ENCODE measurements at regions not wholly inside any gene's neighbourhood (a gene's known extent, or its start where the extent isn't known, plus 50 kb on each side); places are given as distances from the start of the nearest gene placed in this dataset.
A peak's percentile ranks its signal among the peaks of the same experiment; 100 is the strongest.

GRCh38 chr13:64339373-64340063, 2890.6 kb downstream of the PCDH9 start:
- under 1% methylated on average over 8 of the region's 8 CpGs for WGBS (ENCODE audit: low lambda C conversion rate)
- no peak overlapping the region for H3K9ac ChIP-seq (ENCODE audit: insufficient read depth, low read depth, low read length)
- ATAC-seq (no peak), FAIRE-seq (no peak), DNase-seq (ENCODE audit: low spot score) (no peak)
- H3K79me2 ChIP-seq (ENCODE audit: insufficient read depth, low read length), result no peaks in the 10 kb centered on the region
- no peaks in the 10 kb centered on the region for H4K20me1 ChIP-seq (ENCODE audit: insufficient read depth, low read length)
- no peaks in the 10 kb centered on the region for H3K36me3 ChIP-seq (replicated peaks in 1 of 2; ENCODE audit: control insufficient read depth in 1 of 2, insufficient read depth in 2 of 2, low read length in 2 of 2)
- no peak overlapping the region for H3K4me2 ChIP-seq (ENCODE audit: low read depth, low read length)
- intact Hi-C loops (cut with micrococcal nuclease; ENCODE audit: unreplicated experiment), result no loop called here
- in situ Hi-C loops (cut with HindIII; ENCODE audit: extremely low pct_ligation_motif_present, low pct_unique_long_range_greater_than_20kb), result no loop called here
- no peak overlapping the region for H3K27ac ChIP-seq (ENCODE audit: extremely low read length, insufficient read depth, low read length)
- CTCF ChIA-PET (ENCODE audit: low intra/inter-chr PET ratio, low total read pairs), result no interaction called here
- no peak overlapping the region for H3K4me3 ChIP-seq (replicated peaks in 1 of 3; ENCODE audit: insufficient read depth in 1 of 3, low read depth in 2 of 3, low read length in 3 of 3)
- H2AFZ ChIP-seq (ENCODE audit: low read length), result no peak overlapping the region
- POLR2A ChIA-PET, result no interaction called here
- no peaks in the 10 kb centered on the region for H3K27me3 ChIP-seq (ENCODE audit: control insufficient read depth in 1 of 2, insufficient read depth in 2 of 2, low read length in 2 of 2)
- H3K4me1 ChIP-seq (ENCODE audit: insufficient read depth, low read length), result no peaks in the 10 kb centered on the region
- TF ChIP-seq CREB1 (IDR thresholded peaks at IDR 0.05) (peak; percentile 73), CREB1 (CRISPR knock-in tag; IDR thresholded peaks at IDR 0.05) (no peak)
- TF ChIP-seq, protein P1, sequence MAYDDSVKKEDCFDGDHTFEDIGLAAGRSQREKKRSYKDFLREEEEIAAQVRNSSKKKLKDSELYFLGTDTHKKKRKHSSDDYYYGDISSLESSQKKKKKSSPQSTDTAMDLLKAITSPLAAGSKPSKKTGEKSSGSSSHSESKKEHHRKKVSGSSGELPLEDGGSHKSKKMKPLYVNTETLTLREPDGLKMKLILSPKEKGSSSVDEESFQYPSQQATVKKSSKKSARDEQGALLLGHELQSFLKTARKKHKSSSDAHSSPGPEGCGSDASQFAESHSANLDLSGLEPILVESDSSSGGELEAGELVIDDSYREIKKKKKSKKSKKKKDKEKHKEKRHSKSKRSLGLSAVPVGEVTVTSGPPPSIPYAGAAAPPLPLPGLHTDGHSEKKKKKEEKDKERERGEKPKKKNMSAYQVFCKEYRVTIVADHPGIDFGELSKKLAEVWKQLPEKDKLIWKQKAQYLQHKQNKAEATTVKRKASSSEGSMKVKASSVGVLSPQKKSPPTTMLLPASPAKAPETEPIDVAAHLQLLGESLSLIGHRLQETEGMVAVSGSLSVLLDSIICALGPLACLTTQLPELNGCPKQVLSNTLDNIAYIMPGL (CRISPR knock-in tag; IDR thresholded peaks at IDR 0.05; ENCODE audit: borderline replicate concordance in 1 of 2, low read depth in 1 of 2), result no peak
- H3K9me3 ChIP-seq (ENCODE audit: low read length), result peaks cover 26% of the 10 kb centered on the region
- no TSS peak for BruUV-seq (replicated peaks)

- in situ Hi-C loops (cut with HindIII; ENCODE audit: extremely low pct_ligation_motif_present, low pct_unique_long_range_greater_than_20kb), result no loop called here
- no peak for TF ChIP-seq ZBTB7A (CRISPR knock-in tag; IDR thresholded peaks at IDR 0.05)
- no peak for TF ChIP-seq CSRNP2 (CRISPR knock-in tag; conservative IDR thresholded peaks at IDR 0.05; ENCODE audit: low read depth)
- no peak for TF ChIP-seq GABPB1 (CRISPR knock-in tag; IDR thresholded peaks at IDR 0.05)
- TF ChIP-seq ZNF784 (CRISPR knock-in tag; IDR thresholded peaks at IDR 0.05; ENCODE audit: borderline replicate concordance), result no peak
- TF ChIP-seq KLF16 (CRISPR knock-in tag; IDR thresholded peaks at IDR 0.05), result no peak
- TF ChIP-seq, protein P2, sequence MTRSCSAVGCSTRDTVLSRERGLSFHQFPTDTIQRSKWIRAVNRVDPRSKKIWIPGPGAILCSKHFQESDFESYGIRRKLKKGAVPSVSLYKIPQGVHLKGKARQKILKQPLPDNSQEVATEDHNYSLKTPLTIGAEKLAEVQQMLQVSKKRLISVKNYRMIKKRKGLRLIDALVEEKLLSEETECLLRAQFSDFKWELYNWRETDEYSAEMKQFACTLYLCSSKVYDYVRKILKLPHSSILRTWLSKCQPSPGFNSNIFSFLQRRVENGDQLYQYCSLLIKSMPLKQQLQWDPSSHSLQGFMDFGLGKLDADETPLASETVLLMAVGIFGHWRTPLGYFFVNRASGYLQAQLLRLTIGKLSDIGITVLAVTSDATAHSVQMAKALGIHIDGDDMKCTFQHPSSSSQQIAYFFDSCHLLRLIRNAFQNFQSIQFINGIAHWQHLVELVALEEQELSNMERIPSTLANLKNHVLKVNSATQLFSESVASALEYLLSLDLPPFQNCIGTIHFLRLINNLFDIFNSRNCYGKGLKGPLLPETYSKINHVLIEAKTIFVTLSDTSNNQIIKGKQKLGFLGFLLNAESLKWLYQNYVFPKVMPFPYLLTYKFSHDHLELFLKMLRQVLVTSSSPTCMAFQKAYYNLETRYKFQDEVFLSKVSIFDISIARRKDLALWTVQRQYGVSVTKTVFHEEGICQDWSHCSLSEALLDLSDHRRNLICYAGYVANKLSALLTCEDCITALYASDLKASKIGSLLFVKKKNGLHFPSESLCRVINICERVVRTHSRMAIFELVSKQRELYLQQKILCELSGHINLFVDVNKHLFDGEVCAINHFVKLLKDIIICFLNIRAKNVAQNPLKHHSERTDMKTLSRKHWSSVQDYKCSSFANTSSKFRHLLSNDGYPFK (CRISPR knock-in tag; IDR thresholded peaks at IDR 0.05; ENCODE audit: borderline replicate concordance), result no peak
- no peak for TF ChIP-seq RFX1 (IDR thresholded peaks at IDR 0.05)
- TF ChIP-seq SALL1 (CRISPR knock-in tag; IDR thresholded peaks at IDR 0.05), result no peak
- TF ChIP-seq ZNF792 (CRISPR knock-in tag; IDR thresholded peaks at IDR 0.05), result no peak
These were observed 2891.5 kb downstream of the PCDH9 start for GRCh38 chr13:64338671-64339070.

More at GRCh38 chr13:64338671-64339070, 2891.5 kb downstream of the PCDH9 start:
- no peak for FAIRE-seq
- WGBS (ENCODE audit: low lambda C conversion rate), result 0% methylated on average over 1 of the region's 1 CpG
- H3K36me3 ChIP-seq (replicated peaks in 1 of 2; ENCODE audit: control insufficient read depth in 1 of 2, insufficient read depth in 2 of 2, low read length in 2 of 2), result no peaks in the 10 kb centered on the region
- H3K79me2 ChIP-seq (ENCODE audit: insufficient read depth, low read length), result no peaks in the 10 kb centered on the region
- no peak for ATAC-seq
- CTCF ChIA-PET (ENCODE audit: low intra/inter-chr PET ratio, low total read pairs), result no interaction called here
- no peak overlapping the region for H3K4me2 ChIP-seq (ENCODE audit: low read depth, low read length)
- H3K4me3 ChIP-seq (replicated peaks in 1 of 3; ENCODE audit: insufficient read depth in 1 of 3, low read depth in 2 of 3, low read length in 3 of 3), result no peak overlapping the region
- intact Hi-C loops (cut with micrococcal nuclease; ENCODE audit: unreplicated experiment), result no loop called here
- H3K4me1 ChIP-seq (ENCODE audit: insufficient read depth, low read length), result no peaks in the 10 kb centered on the region
- BruUV-seq (replicated peaks), result no TSS peak
- no peak overlapping the region for H3K9ac ChIP-seq (ENCODE audit: insufficient read depth, low read depth, low read length)
- no peak for DNase-seq (ENCODE audit: low spot score)
- H3K9me3 ChIP-seq (ENCODE audit: low read length), result peaks cover 21% of the 10 kb centered on the region
- H3K27me3 ChIP-seq (ENCODE audit: control insufficient read depth in 1 of 2, insufficient read depth in 2 of 2, low read length in 2 of 2), result no peaks in the 10 kb centered on the region
- no peaks in the 10 kb centered on the region for H4K20me1 ChIP-seq (ENCODE audit: insufficient read depth, low read length)
- H3K27ac ChIP-seq (ENCODE audit: extremely low read length, insufficient read depth, low read length), result no peak overlapping the region
- no peak overlapping the region for H2AFZ ChIP-seq (ENCODE audit: low read length)
- POLR2A ChIA-PET, result no interaction called here
